ENCODE measurements at regions not wholly inside any gene's neighbourhood (a gene's known extent, or its start where the extent isn't known, plus 50 kb on each side); places are given as distances from the start of the nearest gene placed in this dataset.

- no peak for DNase-seq (ENCODE audit: extremely low spot score)
- POLR2A ChIA-PET: interaction anchor here (0.6 kb wide), 1 partner anchor 37 kb away, joined by 3 read pairs; no protein-coding TSS in a partner anchor
- CTCF ChIA-PET: interaction anchor here (0.9 to 2.0 kb wide), 3 partner anchors 20 to 83 kb away, joined by 3 to 7 read pairs (median 4); no protein-coding TSS in a partner anchor
- TF ChIP-seq CTCF (IDR thresholded peaks at IDR 0.05; ENCODE audit: control extremely low read depth, extremely low read depth, low read depth, missing control alignments): no peak
Measured at GRCh38 chr6:37104824-37105147, 65.2 kb upstream of the PIM1 start.

GRCh38 chr6:37105148-37106050 lies 64.6 kb upstream of the PIM1 start:
- ChIA-PET CTCF (interaction anchor here (0.9 to 2.0 kb wide), 2 partner anchors 21 to 84 kb away, joined by 3 to 4 read pairs; no protein-coding TSS in a partner anchor), POLR2A (interaction anchor here (0.6 kb wide), 1 partner anchor 36 kb away, joined by 3 read pairs; no protein-coding TSS in a partner anchor)
- TF ChIP-seq CTCF (IDR thresholded peaks at IDR 0.05; ENCODE audit: control extremely low read depth, extremely low read depth, low read depth, missing control alignments): no peak
- DNase-seq (ENCODE audit: extremely low spot score): no peak

GRCh38 chr6:37106051-37106363 lies 63.9 kb upstream of the PIM1 start:
- POLR2A ChIA-PET: no interaction called here
- CTCF ChIA-PET: no interaction called here
- TF ChIP-seq CTCF (IDR thresholded peaks at IDR 0.05; ENCODE audit: control extremely low read depth, extremely low read depth, low read depth, missing control alignments): no peak
- DNase-seq (ENCODE audit: extremely low spot score): no peak

DNA sequence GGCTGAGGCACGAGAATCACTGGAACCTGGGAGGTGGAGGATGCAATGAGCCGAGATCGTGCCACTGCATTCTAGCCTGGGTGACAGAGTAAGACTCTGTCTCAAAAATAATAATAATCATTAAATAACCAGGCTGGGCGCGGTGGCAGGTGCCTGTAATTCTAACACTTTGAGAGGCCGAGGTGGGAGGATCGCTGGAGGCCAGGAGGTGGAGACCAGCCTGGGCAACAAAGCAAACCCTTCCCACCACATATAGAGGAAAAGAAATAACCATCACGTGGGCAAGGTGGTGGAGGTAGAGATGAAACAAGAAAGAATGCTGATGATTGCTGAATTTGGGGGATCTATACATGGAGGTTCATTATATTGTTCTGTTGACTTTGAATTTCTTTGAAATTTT lies 63.4 kb upstream of the PIM1 start:
- TF ChIP-seq CTCF (IDR thresholded peaks at IDR 0.05; ENCODE audit: control extremely low read depth, extremely low read depth, low read depth, missing control alignments): no peak
- ChIA-PET CTCF (interaction anchor here (0.9 kb wide), 1 partner anchor 55 kb away, joined by 3 read pairs; no protein-coding TSS in a partner anchor), POLR2A (no interaction called here)
- no peak for DNase-seq (ENCODE audit: extremely low spot score)

GRCh38 chr6:37106982-37107491 lies 62.9 kb upstream of the PIM1 start:
- no peak for DNase-seq (ENCODE audit: extremely low spot score)
- no peak for TF ChIP-seq CTCF (IDR thresholded peaks at IDR 0.05; ENCODE audit: control extremely low read depth, extremely low read depth, low read depth, missing control alignments)
- ChIA-PET POLR2A (no interaction called here), CTCF (interaction anchor here (0.9 kb wide), 1 partner anchor 55 kb away, joined by 3 read pairs; no protein-coding TSS in a partner anchor)

GRCh38 chr6:37109714-37110499 lies 60.0 kb upstream of the PIM1 start:
- TF ChIP-seq CTCF (IDR thresholded peaks at IDR 0.05; ENCODE audit: control extremely low read depth, extremely low read depth, low read depth, missing control alignments): no peak
- ChIA-PET CTCF (interaction anchor here (0.8 to 2.4 kb wide), 16 partner anchors 7 to 90 kb away, joined by 3 to 16 read pairs (median 4); no protein-coding TSS in a partner anchor), POLR2A (interaction anchor here (0.6 kb wide), 1 partner anchor 9 kb away, joined by 7 read pairs; no protein-coding TSS in a partner anchor)
- DNase-seq (ENCODE audit: extremely low spot score): no peak

Data from GM10248 (cell line).